ENCODE measurements at regions not wholly inside any gene's neighbourhood (a gene's known extent, or its start where the extent isn't known, plus 50 kb on each side); places are given as distances from the start of the nearest gene placed in this dataset.

- H3K9me2 ChIP-seq (replicated peaks; ENCODE audit: insufficient read depth) = no peaks in the 10 kb centered on the region
- no peak for DNase-seq (ENCODE audit: low spot score)
- no peak overlapping the region for H3K27ac ChIP-seq
- WGBS (ENCODE audit: low lambda C conversion rate, missing lambda C conversion rate) = 29% methylated on average over 4 of the region's 4 CpGs
- H3K9me3 ChIP-seq (ENCODE audit: low read depth) = no peaks in the 10 kb centered on the region
- no peaks in the 10 kb centered on the region for H3K36me3 ChIP-seq (replicated peaks; ENCODE audit: insufficient read depth, low read depth)
- no peak overlapping the region for H3K4me2 ChIP-seq
- TF ChIP-seq EZH2 (IDR thresholded peaks at IDR 0.05; ENCODE audit: borderline replicate concordance) = no peak
- TF ChIP-seq EZH2phosphoT487 (IDR thresholded peaks at IDR 0.05; ENCODE audit: low read depth, severe bottlenecking, unreplicated experiment) = no peak
- TF ChIP-seq, protein P1, sequence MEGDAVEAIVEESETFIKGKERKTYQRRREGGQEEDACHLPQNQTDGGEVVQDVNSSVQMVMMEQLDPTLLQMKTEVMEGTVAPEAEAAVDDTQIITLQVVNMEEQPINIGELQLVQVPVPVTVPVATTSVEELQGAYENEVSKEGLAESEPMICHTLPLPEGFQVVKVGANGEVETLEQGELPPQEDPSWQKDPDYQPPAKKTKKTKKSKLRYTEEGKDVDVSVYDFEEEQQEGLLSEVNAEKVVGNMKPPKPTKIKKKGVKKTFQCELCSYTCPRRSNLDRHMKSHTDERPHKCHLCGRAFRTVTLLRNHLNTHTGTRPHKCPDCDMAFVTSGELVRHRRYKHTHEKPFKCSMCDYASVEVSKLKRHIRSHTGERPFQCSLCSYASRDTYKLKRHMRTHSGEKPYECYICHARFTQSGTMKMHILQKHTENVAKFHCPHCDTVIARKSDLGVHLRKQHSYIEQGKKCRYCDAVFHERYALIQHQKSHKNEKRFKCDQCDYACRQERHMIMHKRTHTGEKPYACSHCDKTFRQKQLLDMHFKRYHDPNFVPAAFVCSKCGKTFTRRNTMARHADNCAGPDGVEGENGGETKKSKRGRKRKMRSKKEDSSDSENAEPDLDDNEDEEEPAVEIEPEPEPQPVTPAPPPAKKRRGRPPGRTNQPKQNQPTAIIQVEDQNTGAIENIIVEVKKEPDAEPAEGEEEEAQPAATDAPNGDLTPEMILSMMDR (IDR thresholded peaks at IDR 0.05; ENCODE audit: poor library complexity) = no peak
- H3K4me1 ChIP-seq (ENCODE audit: insufficient read depth) = no peaks in the 10 kb centered on the region
- no peaks in the 10 kb centered on the region for H3K79me2 ChIP-seq
- H4K20me1 ChIP-seq (ENCODE audit: insufficient read depth, poor library complexity, severe bottlenecking) = no peaks in the 10 kb centered on the region
- H3K27me3 ChIP-seq = no peaks in the 10 kb centered on the region
- no peak overlapping the region for H2AFZ ChIP-seq
- no peak overlapping the region for H3K4me3 ChIP-seq
These were observed 114.1 kb downstream of the GLUD2 start for GRCh38 chrX:121161501-121161933.

DNA sequence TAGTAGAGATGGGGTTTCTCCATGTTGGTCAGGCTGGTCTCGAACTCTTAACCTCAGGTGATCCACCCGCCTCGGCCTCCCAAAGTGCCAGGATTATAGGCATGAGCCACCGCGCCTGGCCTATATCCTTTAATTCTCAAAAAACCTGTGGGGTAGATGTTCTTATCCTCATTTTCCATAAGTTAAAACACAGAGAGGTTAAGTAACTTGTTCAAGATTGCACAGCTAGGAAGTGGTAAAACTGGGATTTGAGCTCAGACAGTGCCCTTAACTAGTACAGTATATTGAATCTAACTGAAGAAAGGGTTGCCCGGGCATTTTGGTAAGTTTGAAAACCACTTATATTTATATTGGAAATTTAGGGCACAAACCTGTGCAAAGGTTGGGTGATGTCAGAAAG lies 116.0 kb downstream of the GLUD2 start:
- Histone ChIP-seq H3K4me3 (no peak overlapping the region), H3K27me3 (no peaks in the 10 kb centered on the region), H3K79me2 (no peaks in the 10 kb centered on the region), H4K20me1 (ENCODE audit: insufficient read depth, poor library complexity, severe bottlenecking) (no peaks in the 10 kb centered on the region), H3K4me2 (no peak overlapping the region), H3K36me3 (replicated peaks; ENCODE audit: insufficient read depth, low read depth) (no peaks in the 10 kb centered on the region), H2AFZ (no peak overlapping the region), H3K4me1 (ENCODE audit: insufficient read depth) (no peaks in the 10 kb centered on the region), H3K9me2 (replicated peaks; ENCODE audit: insufficient read depth) (no peaks in the 10 kb centered on the region), H3K27ac (no peak overlapping the region), H3K9me3 (ENCODE audit: low read depth) (no peaks in the 10 kb centered on the region)
- TF ChIP-seq EZH2phosphoT487 (IDR thresholded peaks at IDR 0.05; ENCODE audit: low read depth, severe bottlenecking, unreplicated experiment) (no peak), EZH2 (IDR thresholded peaks at IDR 0.05; ENCODE audit: borderline replicate concordance) (no peak)
- TF ChIP-seq, protein P1 (IDR thresholded peaks at IDR 0.05; ENCODE audit: poor library complexity) = no peak
- 92% methylated on average over 6 of the region's 6 CpGs for WGBS (ENCODE audit: low lambda C conversion rate, missing lambda C conversion rate)
- no peak for DNase-seq (ENCODE audit: low spot score)

- DNase-seq (ENCODE audit: low spot score) = no peak
- Histone ChIP-seq H3K4me3 (no peak overlapping the region), H3K27ac (no peak overlapping the region), H3K9me3 (ENCODE audit: low read depth) (no peaks in the 10 kb centered on the region), H3K4me2 (no peak overlapping the region), H3K27me3 (no peaks in the 10 kb centered on the region), H3K4me1 (ENCODE audit: insufficient read depth) (no peaks in the 10 kb centered on the region), H3K36me3 (replicated peaks; ENCODE audit: insufficient read depth, low read depth) (no peaks in the 10 kb centered on the region), H3K79me2 (no peaks in the 10 kb centered on the region), H2AFZ (no peak overlapping the region), H4K20me1 (ENCODE audit: insufficient read depth, poor library complexity, severe bottlenecking) (no peaks in the 10 kb centered on the region), H3K9me2 (replicated peaks; ENCODE audit: insufficient read depth) (no peaks in the 10 kb centered on the region)
- no peak for TF ChIP-seq EZH2 (IDR thresholded peaks at IDR 0.05; ENCODE audit: borderline replicate concordance)
- TF ChIP-seq EZH2phosphoT487 (IDR thresholded peaks at IDR 0.05; ENCODE audit: low read depth, severe bottlenecking, unreplicated experiment) = no peak
- WGBS (ENCODE audit: low lambda C conversion rate, missing lambda C conversion rate) = 74% methylated on average over 2 of the region's 2 CpGs
These were observed 118.5 kb downstream of the GLUD2 start for GRCh38 chrX:121165930-121166359.

- H3K9me3 ChIP-seq (ENCODE audit: low read depth) = no peaks in the 10 kb centered on the region
- no peak for DNase-seq (ENCODE audit: low spot score)
- H3K36me3 ChIP-seq (replicated peaks; ENCODE audit: insufficient read depth, low read depth) = no peaks in the 10 kb centered on the region
- no peak overlapping the region for H3K4me2 ChIP-seq
- no peaks in the 10 kb centered on the region for H4K20me1 ChIP-seq (ENCODE audit: insufficient read depth, poor library complexity, severe bottlenecking)
- peaks cover 3% of the 10 kb centered on the region for H3K9me2 ChIP-seq (replicated peaks; ENCODE audit: insufficient read depth)
- no peaks in the 10 kb centered on the region for H3K79me2 ChIP-seq
- H3K4me3 ChIP-seq = no peak overlapping the region
- TF ChIP-seq, protein P1 (IDR thresholded peaks at IDR 0.05; ENCODE audit: poor library complexity) = no peak
- TF ChIP-seq EZH2 (IDR thresholded peaks at IDR 0.05; ENCODE audit: borderline replicate concordance) (no peak), EZH2phosphoT487 (IDR thresholded peaks at IDR 0.05; ENCODE audit: low read depth, severe bottlenecking, unreplicated experiment) (no peak)
- no peak overlapping the region for H3K27ac ChIP-seq
- 65% methylated on average over 2 of the region's 2 CpGs for WGBS (ENCODE audit: low lambda C conversion rate, missing lambda C conversion rate)
- no peak overlapping the region for H2AFZ ChIP-seq
- H3K4me1 ChIP-seq (ENCODE audit: insufficient read depth) = no peaks in the 10 kb centered on the region
- H3K27me3 ChIP-seq = no peaks in the 10 kb centered on the region
These were observed 122.0 kb downstream of the GLUD2 start for GRCh38 chrX:121169099-121170035.

All from hepatocyte (in vitro differentiated cells).